DND-41 (cell line): ENCODE measurements at regions not wholly inside any gene's neighbourhood (a gene's known extent, or its start where the extent isn't known, plus 50 kb on each side); places are given as distances from the start of the nearest gene placed in this dataset.

Experiments used
- ATAC-seq: fragments of 200-7000 bp; cut with Tn5 transposase; 3 replicates; pipeline ENCODE4 v1.9.1; 2021; ENCODE audit warnings: low read depth; ENCODE audit not compliant: insufficient read depth
- DNase-seq: peaks from one replicate; pipeline ENCODE4 v3.0.0-alpha.2; 2020
- H2AFZ ChIP-seq: 2 replicates; pipeline ENCODE4 v1.6.0; 2012; ENCODE audit warnings: low read depth, low read length
- H3K27ac ChIP-seq: 2 replicates; pipeline ENCODE4 v1.5.1; 2012; ENCODE audit warnings: low read length, inconsistent platforms
- H3K27me3 ChIP-seq: fragments of 200-600 bp; sonication (generic); 2 replicates; pipeline ENCODE4 v1.6.0; 2012; ENCODE audit warnings: low read length, mild to moderate bottlenecking, inconsistent platforms; ENCODE audit not compliant: insufficient read depth, poor library complexity
- H3K36me3 ChIP-seq: 2 replicates; pipeline ENCODE4 v1.5.1; 2012; ENCODE audit warnings: low read length, inconsistent platforms; ENCODE audit not compliant: insufficient read depth
- H3K4me1 ChIP-seq: 2 replicates; pipeline ENCODE4 v1.5.1; 2012; ENCODE audit warnings: mild to moderate bottlenecking, low read length; ENCODE audit not compliant: insufficient read depth
- H3K4me2 ChIP-seq: 2 replicates; pipeline ENCODE4 v1.6.0; 2012; ENCODE audit warnings: mild to moderate bottlenecking, moderate library complexity, low read length, inconsistent platforms; ENCODE audit not compliant: insufficient read depth
- H3K4me3 ChIP-seq, 2 experiments: fragments of 200-600 bp in 1 of 2; shearing (Covaris generic) in 1 of 2; 2 replicates each; pipeline ENCODE4 v1.5.1; 2012 to 2016; ENCODE audit warnings: inconsistent platforms in 2 of 2, low read length in 2 of 2, mild to moderate bottlenecking in 2 of 2, low read depth in 1 of 2, moderate library complexity in 1 of 2
- H3K79me2 ChIP-seq: 2 replicates; pipeline ENCODE4 v1.6.0; 2012; ENCODE audit warnings: low read length, inconsistent platforms; ENCODE audit not compliant: insufficient read depth
- H3K9ac ChIP-seq: 2 replicates; pipeline ENCODE4 v1.6.0; 2012; ENCODE audit warnings: low read depth, mild to moderate bottlenecking, inconsistent platforms, low read length, moderate library complexity
- H3K9me3 ChIP-seq: 2 replicates; pipeline ENCODE4 v1.5.1; 2012; ENCODE audit warnings: low read length, moderate library complexity, mild to moderate bottlenecking, inconsistent platforms; ENCODE audit not compliant: insufficient read depth, severe bottlenecking
- H4K20me1 ChIP-seq: 2 replicates; pipeline ENCODE4 v1.6.0; 2012; ENCODE audit warnings: low read length; ENCODE audit not compliant: insufficient read depth
- CTCF ChIP-seq: IDR thresholded peaks from 2 replicates; pipeline ENCODE4 v1.5.1; 2012; ENCODE audit warnings: borderline replicate concordance, low read length, moderate library complexity, mild to moderate bottlenecking; ENCODE audit not compliant: poor library complexity, severe bottlenecking; ENCODE audit errors: extremely low read depth
- EZH2 ChIP-seq: IDR thresholded peaks from 3 replicates; pipeline ENCODE4 v1.6.1; 2012; ENCODE audit warnings: borderline replicate concordance, low read depth, mild to moderate bottlenecking, moderate library complexity, low read length, inconsistent platforms; ENCODE audit not compliant: severe bottlenecking

- H3K27ac ChIP-seq = no peak overlapping the region
- no peak for ATAC-seq
- H3K36me3 ChIP-seq = no peaks in the 10 kb centered on the region
- no peak overlapping the region for H3K9ac ChIP-seq
- no peak overlapping the region for H2AFZ ChIP-seq
- H3K79me2 ChIP-seq = no peaks in the 10 kb centered on the region
- no peak for TF ChIP-seq CTCF
- TF ChIP-seq EZH2 = no peak
- peaks cover 2% of the 10 kb centered on the region for H3K27me3 ChIP-seq
- H3K9me3 ChIP-seq = no peaks in the 10 kb centered on the region
- H4K20me1 ChIP-seq = no peaks in the 10 kb centered on the region
- H3K4me1 ChIP-seq = no peaks in the 10 kb centered on the region
- no peak for DNase-seq
- H3K4me2 ChIP-seq = no peak overlapping the region
- no peak overlapping the region for H3K4me3 ChIP-seq
These were observed 404.5 kb downstream of the BRD1 start for GRCh38 chr22:49423125-49423650.

- H3K9ac ChIP-seq = no peak overlapping the region
- no peak overlapping the region for H3K4me3 ChIP-seq
- DNase-seq = no peak
- H3K36me3 ChIP-seq = no peaks in the 10 kb centered on the region
- ATAC-seq = no peak
- no peak overlapping the region for H3K27ac ChIP-seq
- H3K4me2 ChIP-seq = no peak overlapping the region
- no peaks in the 10 kb centered on the region for H3K4me1 ChIP-seq
- H2AFZ ChIP-seq = no peak overlapping the region
- peaks cover 2% of the 10 kb centered on the region for H3K27me3 ChIP-seq
- no peaks in the 10 kb centered on the region for H3K79me2 ChIP-seq
- no peaks in the 10 kb centered on the region for H3K9me3 ChIP-seq
- TF ChIP-seq EZH2 (no peak), CTCF (no peak)
- H4K20me1 ChIP-seq = no peaks in the 10 kb centered on the region
These were observed 405.0 kb downstream of the BRD1 start for GRCh38 chr22:49422701-49423100.

- DNase-seq (no peak), ATAC-seq (no peak)
- Histone ChIP-seq H2AFZ (no peak overlapping the region), H4K20me1 (no peaks in the 10 kb centered on the region; the same call in 1 of the 2 replicates), H3K9ac (no peak overlapping the region), H3K9me3 (no peaks in the 10 kb centered on the region), H3K4me1 (no peaks in the 10 kb centered on the region), H3K4me2 (no peak overlapping the region), H3K36me3 (no peaks in the 10 kb centered on the region), H3K27ac (no peak overlapping the region), H3K4me3 (no peak overlapping the region), H3K27me3 (peaks cover 2% of the 10 kb centered on the region), H3K79me2 (no peaks in the 10 kb centered on the region)
- TF ChIP-seq EZH2 = no peak
- no peak for TF ChIP-seq CTCF
These were observed 407.0 kb downstream of the BRD1 start for GRCh38 chr22:49420651-49421050.

- H3K79me2 ChIP-seq = no peaks in the 10 kb centered on the region
- H2AFZ ChIP-seq = no peak overlapping the region
- no peak overlapping the region for H3K4me3 ChIP-seq
- no peaks in the 10 kb centered on the region for H3K4me1 ChIP-seq
- H3K4me2 ChIP-seq = no peak overlapping the region
- no peaks in the 10 kb centered on the region for H3K9me3 ChIP-seq
- H3K36me3 ChIP-seq = no peaks in the 10 kb centered on the region
- no peak overlapping the region for H3K27ac ChIP-seq
- no peak overlapping the region for H3K9ac ChIP-seq
- H3K27me3 ChIP-seq = peaks cover 2% of the 10 kb centered on the region
- DNase-seq (no peak), ATAC-seq (no peak)
- no peaks in the 10 kb centered on the region; the same call in 1 of the 2 replicates for H4K20me1 ChIP-seq
- no peak for TF ChIP-seq CTCF
- TF ChIP-seq EZH2 = no peak
These were observed 408.0 kb downstream of the BRD1 start for GRCh38 chr22:49419661-49420060.
